Activated T-helper 17 cell treated with anti-CD3 and anti-CD28 coated beads, Interleukin-2, amount 50 U/mL, for 72 hours (primary cell): ENCODE measurements at regions not wholly inside any gene's neighbourhood (a gene's known extent, or its start where the extent isn't known, plus 50 kb on each side); places are given as distances from the start of the nearest gene placed in this dataset.

Experiments
- ATAC-seq: fragments of 150-1000 bp; cut with Tn5 transposase; replicated peaks from 2 replicates; pipeline ENCODE4 v1.10.0; 2021; ENCODE audit warnings: mild to moderate bottlenecking, moderate library complexity
- H3K27ac Mint-ChIP-seq: one replicate; pipeline ENCODE4 v1.8.0; 2022; ENCODE audit warnings: mixed read lengths
- H3K27me3 Mint-ChIP-seq: one replicate; pipeline ENCODE4 v1.8.0; 2022; ENCODE audit warnings: mixed read lengths
- H3K36me3 Mint-ChIP-seq: one replicate; pipeline ENCODE4 v1.8.0; 2022; ENCODE audit warnings: low read depth, mild to moderate bottlenecking, mixed read lengths
- H3K4me1 Mint-ChIP-seq: one replicate; pipeline ENCODE4 v1.8.0; 2022; ENCODE audit warnings: mixed read lengths
- H3K4me3 Mint-ChIP-seq: one replicate; pipeline ENCODE4 v1.8.0; 2022; ENCODE audit warnings: mild to moderate bottlenecking, mixed read lengths
- H3K9me3 Mint-ChIP-seq: one replicate; pipeline ENCODE4 v1.8.0; 2022; ENCODE audit warnings: mixed read lengths

DNA sequence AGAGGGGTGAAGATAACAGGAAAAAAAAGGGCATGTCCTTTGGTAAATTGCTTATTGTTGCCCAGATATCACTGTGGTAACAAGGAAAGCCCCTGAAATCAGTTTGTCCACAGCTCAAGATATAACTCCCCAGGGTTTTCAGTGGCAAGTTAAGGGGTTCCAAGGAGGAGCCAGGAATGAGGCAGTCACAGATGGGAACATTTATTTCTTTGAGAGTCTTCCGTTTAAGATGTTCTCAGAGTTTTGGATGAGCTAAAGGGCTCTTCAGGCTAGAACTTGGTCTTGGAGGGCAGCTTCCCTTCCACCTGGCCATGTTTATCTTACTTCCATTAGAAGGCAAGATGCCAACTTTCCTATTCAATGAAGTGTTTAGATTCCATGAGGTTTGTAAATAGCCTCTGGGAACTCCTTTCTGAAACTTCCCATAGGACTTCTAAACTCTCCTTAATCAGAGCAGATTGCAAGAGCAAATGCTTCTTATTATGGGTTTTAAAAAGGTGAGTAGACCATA is 277.6 kb upstream of the TNC start:
- Mint-ChIP-seq H3K4me3 (no peak overlapping the region), H3K27ac (no peak overlapping the region), H3K27me3 (peaks cover 3% of the 10 kb centered on the region), H3K36me3 (no peaks in the 10 kb centered on the region), H3K4me1 (no peaks in the 10 kb centered on the region), H3K9me3 (no peaks in the 10 kb centered on the region)
- ATAC-seq, result no peak

DNA sequence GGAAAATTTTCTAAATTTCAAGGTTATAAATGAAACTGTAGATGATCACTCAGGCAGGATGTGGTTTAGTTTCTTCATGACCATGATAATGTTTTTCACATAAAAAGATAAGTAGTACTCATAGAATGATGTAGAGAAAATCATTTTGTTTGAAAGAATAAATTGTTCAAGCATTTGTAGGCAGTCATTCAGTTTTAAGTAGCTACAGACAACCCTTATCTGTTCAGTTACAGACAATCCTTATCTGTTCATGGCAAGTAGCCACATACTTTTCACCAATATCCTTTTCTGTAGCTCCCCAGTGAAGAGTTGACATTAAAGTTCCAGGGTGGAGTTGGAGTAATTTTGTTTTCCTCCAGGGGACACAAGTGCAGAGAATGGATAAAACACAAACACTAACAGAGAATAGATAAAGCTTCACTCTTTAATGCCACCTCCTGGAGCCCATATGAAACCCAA is 278.1 kb upstream of the TNC start:
- Mint-ChIP-seq H3K9me3 (no peaks in the 10 kb centered on the region), H3K4me3 (no peak overlapping the region), H3K36me3 (no peaks in the 10 kb centered on the region), H3K27ac (no peak overlapping the region), H3K4me1 (no peaks in the 10 kb centered on the region), H3K27me3 (peaks cover 3% of the 10 kb centered on the region)
- ATAC-seq, result no peak

GRCh38 chr9:115397591-115398312 is 279.8 kb upstream of the TNC start:
- Mint-ChIP-seq H3K9me3 (no peaks in the 10 kb centered on the region), H3K4me3 (no peak overlapping the region), H3K36me3 (no peaks in the 10 kb centered on the region), H3K4me1 (no peaks in the 10 kb centered on the region), H3K27ac (no peak overlapping the region), H3K27me3 (peaks cover 3% of the 10 kb centered on the region)
- no peak for ATAC-seq

GRCh38 chr9:115398313-115398650 is 280.3 kb upstream of the TNC start:
- Mint-ChIP-seq H3K4me3 (no peak overlapping the region), H3K4me1 (no peaks in the 10 kb centered on the region), H3K9me3 (no peaks in the 10 kb centered on the region), H3K36me3 (no peaks in the 10 kb centered on the region), H3K27ac (no peak overlapping the region), H3K27me3 (peaks cover 6% of the 10 kb centered on the region)
- no peak for ATAC-seq

GRCh38 chr9:115398996-115399395 is 281.0 kb upstream of the TNC start:
- Mint-ChIP-seq H3K4me1 (no peaks in the 10 kb centered on the region), H3K36me3 (no peaks in the 10 kb centered on the region), H3K27ac (no peak overlapping the region), H3K9me3 (no peaks in the 10 kb centered on the region), H3K4me3 (no peak overlapping the region), H3K27me3 (peaks cover 8% of the 10 kb centered on the region)
- no peak for ATAC-seq

GRCh38 chr9:115400796-115401195 is 282.8 kb upstream of the TNC start:
- no peak overlapping the region for H3K4me3 Mint-ChIP-seq
- H3K27me3 Mint-ChIP-seq, result peaks cover 10% of the 10 kb centered on the region
- no peak for ATAC-seq
- no peaks in the 10 kb centered on the region for H3K9me3 Mint-ChIP-seq
- no peak overlapping the region for H3K27ac Mint-ChIP-seq
- no peaks in the 10 kb centered on the region for H3K4me1 Mint-ChIP-seq
- no peaks in the 10 kb centered on the region for H3K36me3 Mint-ChIP-seq

GRCh38 chr9:115401756-115402327 is 283.9 kb upstream of the TNC start:
- Mint-ChIP-seq H3K9me3 (no peaks in the 10 kb centered on the region), H3K36me3 (no peaks in the 10 kb centered on the region), H3K4me3 (no peak overlapping the region), H3K27ac (no peak overlapping the region), H3K27me3 (peaks cover 10% of the 10 kb centered on the region), H3K4me1 (no peaks in the 10 kb centered on the region)
- ATAC-seq, result no peak

- no peak overlapping the region for H3K27ac Mint-ChIP-seq
- H3K4me3 Mint-ChIP-seq, result no peak overlapping the region
- H3K4me1 Mint-ChIP-seq, result no peaks in the 10 kb centered on the region
- H3K36me3 Mint-ChIP-seq, result no peaks in the 10 kb centered on the region
- ATAC-seq, result no peak
- peaks cover under 1% of the 10 kb centered on the region for H3K9me3 Mint-ChIP-seq
- peaks cover 13% of the 10 kb centered on the region for H3K27me3 Mint-ChIP-seq
Measured at GRCh38 chr9:115403753-115404152, 285.8 kb upstream of the TNC start.

GRCh38 chr9:115404311-115404710 is 286.4 kb upstream of the TNC start:
- no peak for ATAC-seq
- H3K4me3 Mint-ChIP-seq, result no peak overlapping the region
- H3K9me3 Mint-ChIP-seq, result peaks cover 6% of the 10 kb centered on the region

DNA sequence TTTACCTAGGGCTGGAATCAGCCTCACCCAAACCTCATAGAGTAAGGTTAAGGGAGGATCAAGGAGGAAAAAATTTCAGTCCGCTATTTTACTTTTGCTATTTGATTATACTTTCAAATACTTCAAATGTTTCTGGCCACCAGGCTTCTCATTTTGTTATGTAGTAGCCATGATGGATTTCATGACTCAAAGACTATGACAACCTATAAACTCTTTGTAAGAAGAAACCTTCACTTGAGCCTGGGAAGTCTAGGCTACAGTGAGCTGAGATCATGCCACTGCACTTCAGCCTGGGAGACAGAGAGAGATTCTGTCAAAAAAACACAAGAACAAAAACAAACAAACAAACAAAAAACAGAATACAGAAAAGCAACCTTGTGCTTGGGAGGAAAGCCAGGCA is 293.6 kb upstream of the TNC start:
- peaks cover 12% of the 10 kb centered on the region for H3K9me3 Mint-ChIP-seq
- H3K27ac Mint-ChIP-seq, result no peak overlapping the region
- no peaks in the 10 kb centered on the region for H3K36me3 Mint-ChIP-seq
- H3K27me3 Mint-ChIP-seq, result peaks cover 25% of the 10 kb centered on the region
- no peak overlapping the region for H3K4me3 Mint-ChIP-seq
- no peaks in the 10 kb centered on the region for H3K4me1 Mint-ChIP-seq
- no peak for ATAC-seq

More at GRCh38 chr9:115404311-115404710, 286.4 kb upstream of the TNC start:
- Mint-ChIP-seq H3K27ac (no peak overlapping the region), H3K27me3 (peaks cover 19% of the 10 kb centered on the region), H3K36me3 (no peaks in the 10 kb centered on the region), H3K4me1 (no peaks in the 10 kb centered on the region)

DNA sequence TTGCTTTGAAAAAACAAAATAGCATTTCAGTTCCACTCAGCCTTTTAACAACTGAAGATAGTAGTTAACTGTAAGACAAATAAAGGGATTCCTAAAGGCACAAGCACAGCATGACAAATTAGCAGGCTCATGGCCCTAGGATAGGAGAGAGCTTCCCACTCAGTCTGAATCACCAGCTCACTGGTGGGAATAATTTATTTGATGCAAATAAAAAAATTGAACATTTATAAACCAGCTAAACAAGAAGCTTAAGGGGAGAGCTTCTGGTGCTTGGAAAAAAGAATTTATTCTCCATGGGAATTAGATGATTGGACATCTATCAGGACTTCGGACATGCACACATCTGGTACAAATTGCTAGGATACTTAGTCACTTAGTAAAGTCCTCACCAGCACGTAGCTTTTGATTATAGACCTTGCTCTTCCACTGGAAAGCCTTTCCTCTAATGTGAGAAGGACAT is 294.1 kb upstream of the TNC start:
- no peak for ATAC-seq
- H3K4me1 Mint-ChIP-seq, result no peaks in the 10 kb centered on the region
- H3K27me3 Mint-ChIP-seq, result peaks cover 25% of the 10 kb centered on the region
- peaks cover 12% of the 10 kb centered on the region for H3K9me3 Mint-ChIP-seq
- H3K36me3 Mint-ChIP-seq, result no peaks in the 10 kb centered on the region
- no peak overlapping the region for H3K27ac Mint-ChIP-seq
- no peak overlapping the region for H3K4me3 Mint-ChIP-seq

GRCh38 chr9:115412656-115413055 is 294.7 kb upstream of the TNC start:
- Mint-ChIP-seq H3K36me3 (no peaks in the 10 kb centered on the region), H3K27me3 (peaks cover 29% of the 10 kb centered on the region), H3K4me3 (no peak overlapping the region)

GRCh38 chr9:115413304-115413703 is 295.3 kb upstream of the TNC start:
- Mint-ChIP-seq H3K4me1 (no peaks in the 10 kb centered on the region), H3K4me3 (no peak overlapping the region), H3K36me3 (no peaks in the 10 kb centered on the region), H3K27me3 (peaks cover 27% of the 10 kb centered on the region), H3K27ac (no peak overlapping the region), H3K9me3 (peaks cover 12% of the 10 kb centered on the region)
- no peak for ATAC-seq

More at GRCh38 chr9:115412656-115413055, 294.7 kb upstream of the TNC start:
- no peak overlapping the region for H3K27ac Mint-ChIP-seq
- no peaks in the 10 kb centered on the region for H3K4me1 Mint-ChIP-seq
- no peak for ATAC-seq
- H3K9me3 Mint-ChIP-seq, result peaks cover 12% of the 10 kb centered on the region

- Mint-ChIP-seq H3K4me1 (no peaks in the 10 kb centered on the region), H3K36me3 (no peaks in the 10 kb centered on the region), H3K4me3 (no peak overlapping the region), H3K9me3 (peaks cover 10% of the 10 kb centered on the region), H3K27ac (no peak overlapping the region), H3K27me3 (peaks cover 22% of the 10 kb centered on the region)
- ATAC-seq, result no peak
Measured at GRCh38 chr9:115413766-115414382, 295.9 kb upstream of the TNC start.

DNA sequence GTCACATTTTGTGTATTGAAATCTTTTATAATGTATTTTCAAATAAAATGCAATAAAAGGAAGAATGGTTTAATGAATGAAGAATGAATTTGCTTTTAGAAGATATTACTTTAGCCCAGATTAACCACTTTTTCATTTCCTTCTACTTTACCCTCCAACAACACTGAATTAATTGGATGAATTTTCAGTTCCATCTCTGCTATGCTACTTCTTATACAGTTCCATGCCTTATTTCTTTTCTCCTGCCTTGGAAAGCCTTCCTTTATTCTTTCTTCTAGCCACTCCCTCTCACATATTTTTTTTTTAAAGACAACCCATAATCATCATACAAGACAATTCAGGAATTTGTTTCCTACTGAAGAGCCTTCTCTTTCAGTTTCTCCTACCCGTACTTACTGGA is 296.6 kb upstream of the TNC start:
- peaks cover 3% of the 10 kb centered on the region for H3K9me3 Mint-ChIP-seq
- H3K36me3 Mint-ChIP-seq, result no peaks in the 10 kb centered on the region

More for the DNA sequence above, 296.6 kb upstream of the TNC start:
- Mint-ChIP-seq H3K4me3 (no peak overlapping the region), H3K27ac (no peak overlapping the region), H3K4me1 (no peaks in the 10 kb centered on the region), H3K27me3 (peaks cover 15% of the 10 kb centered on the region)
- no peak for ATAC-seq
